ES-I3 (cell line): ENCODE measurements at regions not wholly inside any gene's neighbourhood (a gene's known extent, or its start where the extent isn't known, plus 50 kb on each side); places are given as distances from the start of the nearest gene placed in this dataset.

Experiments used
- H3K36me3 ChIP-seq: 2 replicates; pipeline ENCODE4 v1.6.1; 2013; ENCODE audit warnings: mild to moderate bottlenecking, low read length, control low read depth, moderate library complexity; ENCODE audit not compliant: insufficient read depth
- H3K4me1 ChIP-seq: 2 replicates; pipeline ENCODE4 v1.6.1; 2013; ENCODE audit warnings: mild to moderate bottlenecking, control low read depth, low read length; ENCODE audit not compliant: insufficient read depth
- H3K9ac ChIP-seq: 2 replicates; pipeline ENCODE4 v1.6.1; 2013; ENCODE audit warnings: low read depth, mild to moderate bottlenecking, low read length, moderate library complexity
- H3K9me3 ChIP-seq: 2 replicates; pipeline ENCODE4 v1.6.1; 2013; ENCODE audit warnings: mild to moderate bottlenecking, low read length, moderate library complexity; ENCODE audit not compliant: control insufficient read depth, insufficient read depth

DNA sequence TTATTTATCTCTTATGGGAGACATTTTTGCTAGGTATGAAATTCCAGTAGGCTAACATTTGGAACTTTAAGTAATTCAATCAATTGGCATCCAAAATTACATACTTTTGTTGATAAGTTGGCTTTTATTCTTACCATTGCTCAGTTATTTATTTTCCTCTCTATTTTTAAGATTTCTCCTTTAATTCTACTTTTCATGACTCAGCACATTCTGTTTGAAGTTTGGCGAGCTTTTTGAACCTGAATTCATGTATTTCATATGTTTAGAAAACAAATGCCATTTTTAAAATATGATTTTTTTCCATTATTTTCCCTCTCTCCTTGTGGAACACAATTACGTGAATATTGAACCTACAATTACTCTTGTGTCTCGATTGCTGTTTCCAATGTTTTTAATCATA is 2896.3 kb upstream of the PCDH20 start:
- H3K9me3 ChIP-seq, result no peaks in the 10 kb centered on the region
- H3K9ac ChIP-seq, result no peak overlapping the region
- H3K4me1 ChIP-seq, result no peaks in the 10 kb centered on the region
- no peaks in the 10 kb centered on the region for H3K36me3 ChIP-seq

DNA sequence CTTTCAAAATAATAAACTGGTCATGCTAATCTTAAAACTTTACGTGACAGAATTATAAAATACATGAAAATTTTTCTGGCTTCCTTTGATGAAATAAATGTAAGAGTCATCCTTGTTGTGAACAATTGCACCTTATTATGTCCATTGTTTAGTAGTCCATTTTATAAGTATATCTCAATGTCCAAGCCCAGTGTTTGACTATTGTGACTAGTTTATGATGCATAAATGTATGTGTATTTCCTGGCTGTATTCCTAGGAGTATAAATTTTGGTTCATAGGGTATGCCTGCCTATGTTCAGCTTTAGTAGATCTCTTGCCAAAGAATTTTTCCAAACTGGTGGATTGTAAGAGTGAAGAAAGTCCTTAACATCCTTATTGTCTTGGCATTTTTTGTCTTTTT is 2895.5 kb upstream of the PCDH20 start:
- no peaks in the 10 kb centered on the region for H3K9me3 ChIP-seq
- no peak overlapping the region for H3K9ac ChIP-seq
- no peaks in the 10 kb centered on the region for H3K4me1 ChIP-seq
- no peaks in the 10 kb centered on the region for H3K36me3 ChIP-seq

DNA sequence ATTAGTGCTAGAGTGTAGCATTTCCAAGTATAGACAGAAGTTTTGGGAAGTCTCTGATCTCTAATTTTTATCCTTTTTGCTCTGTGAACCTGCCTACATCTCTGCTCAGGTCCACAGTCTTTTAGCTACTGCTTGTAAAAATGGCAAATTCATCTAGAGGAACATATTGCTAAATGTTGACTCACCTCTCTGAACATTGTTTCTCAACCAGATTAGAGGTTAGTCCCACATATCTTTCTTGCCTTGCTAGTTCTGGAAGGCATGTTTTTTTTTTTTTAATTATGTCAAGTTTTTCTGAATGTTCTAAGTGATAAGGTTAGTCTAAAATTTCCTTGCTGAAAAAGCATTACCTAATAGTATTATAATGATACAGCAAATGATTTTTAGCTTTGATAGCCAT is 2889.6 kb upstream of the PCDH20 start:
- Histone ChIP-seq H3K4me1 (no peaks in the 10 kb centered on the region), H3K9me3 (no peaks in the 10 kb centered on the region), H3K36me3 (no peaks in the 10 kb centered on the region), H3K9ac (no peak overlapping the region)

- Histone ChIP-seq H3K9ac (no peak overlapping the region), H3K36me3 (no peaks in the 10 kb centered on the region)
Measured at GRCh38 chr13:64300239-64300638, 2884.6 kb upstream of the PCDH20 start.

DNA sequence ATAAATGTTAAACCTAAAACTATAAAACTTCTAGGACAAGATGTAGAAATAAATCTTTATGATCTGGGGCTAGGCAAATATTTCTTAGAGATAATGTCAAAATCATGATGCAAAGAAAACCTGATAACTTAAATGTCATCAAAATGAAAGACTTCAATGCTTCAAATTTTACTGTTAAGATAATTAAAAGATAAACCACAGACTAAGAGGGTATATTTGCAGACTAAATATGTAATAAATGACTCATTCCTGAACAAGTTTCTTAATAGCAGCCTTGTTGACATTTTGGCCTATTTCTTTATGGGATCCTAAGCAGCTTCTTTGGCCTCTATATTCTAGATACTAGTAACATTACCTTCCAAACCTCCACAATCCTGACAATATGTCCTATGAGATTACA is 2878.3 kb upstream of the PCDH20 start:
- Histone ChIP-seq H3K9me3 (no peaks in the 10 kb centered on the region), H3K9ac (no peak overlapping the region), H3K4me1 (no peaks in the 10 kb centered on the region), H3K36me3 (no peaks in the 10 kb centered on the region)

More at GRCh38 chr13:64300239-64300638, 2884.6 kb upstream of the PCDH20 start:
- Histone ChIP-seq H3K4me1 (no peaks in the 10 kb centered on the region), H3K9me3 (no peaks in the 10 kb centered on the region)

DNA sequence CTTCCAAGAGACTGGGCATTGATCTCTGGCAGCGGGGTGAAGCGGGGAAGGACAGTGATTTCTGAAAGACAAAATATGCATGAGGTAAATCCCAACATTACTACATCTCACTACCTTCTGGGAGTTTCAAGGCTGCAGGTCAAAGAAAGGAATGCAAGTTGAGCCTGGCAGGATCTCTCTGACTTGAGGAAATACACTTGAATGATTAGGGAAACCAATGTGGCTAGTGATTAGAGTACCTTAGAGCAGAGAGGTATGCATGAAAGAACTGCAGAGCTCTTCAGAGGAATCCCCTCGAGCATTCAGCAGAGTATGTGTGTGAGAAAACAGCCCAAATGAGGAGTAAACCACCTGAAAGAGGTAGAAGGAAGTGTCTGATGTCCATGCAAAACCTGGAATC is 2874.1 kb upstream of the PCDH20 start:
- H3K4me1 ChIP-seq, result no peaks in the 10 kb centered on the region
- H3K36me3 ChIP-seq, result no peaks in the 10 kb centered on the region
- H3K9ac ChIP-seq, result no peak overlapping the region
- H3K9me3 ChIP-seq, result no peaks in the 10 kb centered on the region

- Histone ChIP-seq H3K4me1 (no peaks in the 10 kb centered on the region), H3K9ac (no peak overlapping the region), H3K36me3 (no peaks in the 10 kb centered on the region), H3K9me3 (no peaks in the 10 kb centered on the region)
Measured at GRCh38 chr13:64283926-64284325, 2868.3 kb upstream of the PCDH20 start.

- Histone ChIP-seq H3K9ac (no peak overlapping the region), H3K36me3 (no peaks in the 10 kb centered on the region), H3K9me3 (no peaks in the 10 kb centered on the region), H3K4me1 (no peaks in the 10 kb centered on the region)
Measured at GRCh38 chr13:64278493-64278892, 2862.8 kb upstream of the PCDH20 start.

- Histone ChIP-seq H3K9ac (no peak overlapping the region), H3K36me3 (no peaks in the 10 kb centered on the region), H3K4me1 (no peaks in the 10 kb centered on the region), H3K9me3 (no peaks in the 10 kb centered on the region)
Measured at GRCh38 chr13:64277097-64277496, 2861.4 kb upstream of the PCDH20 start.

DNA sequence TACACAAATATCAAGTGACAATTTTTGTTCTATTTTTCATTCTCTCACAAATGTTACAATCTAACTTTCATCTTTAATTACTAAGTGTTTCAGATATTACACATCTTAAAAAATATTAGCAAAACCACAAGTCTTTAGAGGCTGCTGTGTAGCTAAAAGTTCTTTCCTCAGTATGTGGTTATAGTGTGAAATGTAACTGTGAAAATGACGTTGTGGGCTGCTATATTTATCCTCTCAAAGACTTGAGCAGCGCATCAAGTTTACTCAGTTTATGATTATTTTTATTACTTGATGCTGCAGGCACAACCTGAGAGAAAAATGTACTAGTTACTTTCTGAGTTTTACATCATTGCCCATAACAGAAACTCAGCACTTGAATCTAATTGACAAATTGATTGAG is 2860.6 kb upstream of the PCDH20 start:
- H3K4me1 ChIP-seq, result no peaks in the 10 kb centered on the region
- H3K36me3 ChIP-seq, result no peaks in the 10 kb centered on the region
- H3K9me3 ChIP-seq, result no peaks in the 10 kb centered on the region
- H3K9ac ChIP-seq, result no peak overlapping the region

- Histone ChIP-seq H3K36me3 (no peaks in the 10 kb centered on the region), H3K9ac (no peak overlapping the region), H3K4me1 (no peaks in the 10 kb centered on the region), H3K9me3 (no peaks in the 10 kb centered on the region)
Measured at GRCh38 chr13:64274481-64275217, 2859.0 kb upstream of the PCDH20 start.

- H3K9me3 ChIP-seq, result no peaks in the 10 kb centered on the region
- no peak overlapping the region for H3K9ac ChIP-seq
- no peaks in the 10 kb centered on the region for H3K36me3 ChIP-seq
- no peaks in the 10 kb centered on the region for H3K4me1 ChIP-seq
Measured at GRCh38 chr13:64273780-64274179, 2858.1 kb upstream of the PCDH20 start.

GRCh38 chr13:64272681-64273080 is 2857.0 kb upstream of the PCDH20 start:
- H3K36me3 ChIP-seq, result no peaks in the 10 kb centered on the region
- H3K9ac ChIP-seq, result no peak overlapping the region
- H3K4me1 ChIP-seq, result no peaks in the 10 kb centered on the region
- no peaks in the 10 kb centered on the region for H3K9me3 ChIP-seq

DNA sequence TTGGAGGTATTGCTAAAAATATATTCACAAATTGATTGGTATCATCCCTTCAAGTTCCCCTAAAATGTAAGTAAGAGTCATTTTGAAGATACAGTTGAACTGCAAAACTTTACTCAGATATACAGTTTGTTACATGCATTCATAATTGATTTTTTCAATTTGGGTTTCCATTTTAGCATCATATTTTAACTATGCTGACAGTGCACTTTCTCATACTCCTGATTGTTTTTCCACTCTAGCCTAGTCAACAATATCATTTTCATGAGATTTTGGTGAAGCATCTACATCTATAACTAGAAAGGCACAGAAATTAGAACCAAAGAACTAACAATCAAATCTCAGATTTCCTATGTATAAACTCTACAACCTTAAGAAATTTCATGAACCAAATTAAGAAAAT is 2850.4 kb upstream of the PCDH20 start:
- Histone ChIP-seq H3K9me3 (no peaks in the 10 kb centered on the region; the same call in 1 of the 2 replicates), H3K9ac (no peak overlapping the region), H3K36me3 (no peaks in the 10 kb centered on the region), H3K4me1 (no peaks in the 10 kb centered on the region)

DNA sequence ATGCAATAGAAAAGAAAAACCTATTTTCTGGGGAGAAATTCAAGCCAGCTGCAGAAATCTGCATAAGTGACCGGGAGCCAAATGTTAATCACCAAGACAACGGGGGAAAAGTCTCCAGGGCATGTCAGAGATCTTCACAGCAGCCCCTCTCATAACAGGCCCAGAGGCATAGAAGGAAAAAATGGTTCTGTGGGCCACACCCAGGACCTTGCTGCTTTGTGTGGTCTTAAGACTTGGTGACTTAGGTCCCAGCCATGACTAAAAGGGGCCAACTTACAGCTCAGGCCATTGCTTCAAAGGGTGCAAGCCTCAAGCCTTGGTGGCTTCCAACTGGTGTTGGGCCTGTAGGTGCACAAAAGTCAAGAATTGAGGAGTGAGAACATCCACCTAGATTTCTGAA is 2847.6 kb upstream of the PCDH20 start:
- Histone ChIP-seq H3K9ac (no peak overlapping the region), H3K4me1 (no peaks in the 10 kb centered on the region), H3K36me3 (no peaks in the 10 kb centered on the region), H3K9me3 (no peaks in the 10 kb centered on the region; the same call in 1 of the 2 replicates)
